ENCODE measurements at regions not wholly inside any gene's neighbourhood (a gene's known extent, or its start where the extent isn't known, plus 50 kb on each side); places are given as distances from the start of the nearest gene placed in this dataset.
"Not testable (repeated sequence)": the region's sequence is repeated elsewhere in the genome, so short reads cannot be mapped to it uniquely, and the experiment has no call there.

- Mint-ChIP-seq H3K4me1 (ENCODE audit: low read depth) (no peaks in the 10 kb centered on the region), H3K27ac (no peak overlapping the region), H3K27me3 (no peaks in the 10 kb centered on the region), H3K36me3 (ENCODE audit: low read depth) (no peaks in the 10 kb centered on the region), H3K9me3 (peaks cover 7% of the 10 kb centered on the region), H3K4me3 (no peak overlapping the region)
- CTCF ChIA-PET = interaction anchor here (1.7 kb wide), 1 partner anchor 10 kb away, joined by 4 read pairs; no protein-coding TSS in a partner anchor
- TF ChIP-seq CTCF (IDR thresholded peaks at IDR 0.05) = no peak
- ATAC-seq (no peak), DNase-seq (no peak)
- intact Hi-C loops (cut with micrococcal nuclease) = no loop called here
- POLR2A ChIA-PET = no interaction called here
These were observed 135.3 kb upstream of the MEOX2 start for GRCh38 chr7:15821484-15822427.

DNA sequence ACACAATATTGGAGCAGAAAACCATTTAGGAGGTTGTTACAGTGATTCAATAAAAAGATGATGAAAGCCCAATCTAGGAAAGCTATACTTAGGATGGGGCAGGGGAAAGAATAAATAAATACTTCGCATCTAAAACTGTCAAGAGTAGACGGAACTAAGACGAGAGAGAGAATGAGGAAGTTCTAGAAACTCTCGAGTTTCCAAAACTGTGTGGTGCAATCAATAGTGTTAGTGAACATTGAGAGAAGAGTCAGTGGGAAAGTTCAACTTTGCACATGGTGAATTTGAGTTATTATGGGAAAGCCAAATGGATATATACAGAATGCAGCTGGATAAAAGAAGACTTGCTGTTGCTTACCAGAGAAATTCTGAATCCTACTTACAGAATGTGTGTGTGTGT, 133.8 kb upstream of the MEOX2 start:
- intact Hi-C loops (cut with micrococcal nuclease) = no loop called here
- Mint-ChIP-seq H3K27me3 (no peaks in the 10 kb centered on the region), H3K27ac (no peak overlapping the region), H3K9me3 (peaks cover 9% of the 10 kb centered on the region), H3K4me3 (no peak overlapping the region), H3K4me1 (ENCODE audit: low read depth) (no peaks in the 10 kb centered on the region), H3K36me3 (ENCODE audit: low read depth) (no peaks in the 10 kb centered on the region)
- CTCF ChIA-PET = no interaction called here
- TF ChIP-seq CTCF (IDR thresholded peaks at IDR 0.05) = no peak
- POLR2A ChIA-PET = no interaction called here
- ATAC-seq = no peak
- DNase-seq = no peak

- no peak for TF ChIP-seq CTCF (IDR thresholded peaks at IDR 0.05)
- intact Hi-C loops (cut with micrococcal nuclease) = no loop called here
These were observed 130.4 kb upstream of the MEOX2 start for GRCh38 chr7:15816835-15817426.

DNA sequence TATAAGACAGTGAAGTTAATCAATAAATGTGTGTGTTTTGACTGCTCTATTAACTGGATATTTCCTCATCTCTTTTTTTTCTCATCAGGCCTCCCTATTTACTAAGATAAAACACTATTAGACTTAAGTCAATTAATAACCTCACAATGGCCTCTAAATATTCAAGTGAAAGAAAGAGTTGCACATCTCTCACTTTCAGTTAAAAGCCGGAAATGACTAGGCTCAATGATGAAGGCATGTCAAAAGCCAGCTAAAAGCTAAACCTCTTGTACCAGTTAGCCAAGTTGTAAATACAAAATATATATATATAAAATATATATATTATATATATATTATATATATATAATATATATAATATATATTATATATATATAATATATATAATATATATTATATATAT, 127.0 kb upstream of the MEOX2 start:
- H3K27me3 Mint-ChIP-seq = no peaks in the 10 kb centered on the region
- intact Hi-C loops (cut with micrococcal nuclease) = no loop called here
- no peak for TF ChIP-seq CTCF (IDR thresholded peaks at IDR 0.05)
- peaks cover 6% of the 10 kb centered on the region for H3K9me3 Mint-ChIP-seq
- ChIA-PET POLR2A (no interaction called here), CTCF (no interaction called here)
- no peak overlapping the region for H3K4me3 Mint-ChIP-seq
- no peak for DNase-seq
- no peak overlapping the region for H3K27ac Mint-ChIP-seq
- H3K36me3 Mint-ChIP-seq (ENCODE audit: low read depth) = no peaks in the 10 kb centered on the region
- ATAC-seq = no peak
- no peaks in the 10 kb centered on the region for H3K4me1 Mint-ChIP-seq (ENCODE audit: low read depth)

More at GRCh38 chr7:15816835-15817426, 130.4 kb upstream of the MEOX2 start:
- DNase-seq = no peak
- Mint-ChIP-seq H3K4me1 (ENCODE audit: low read depth) (no peaks in the 10 kb centered on the region), H3K4me3 (no peak overlapping the region), H3K27me3 (no peaks in the 10 kb centered on the region), H3K9me3 (peaks cover 9% of the 10 kb centered on the region), H3K27ac (no peak overlapping the region), H3K36me3 (ENCODE audit: low read depth) (no peaks in the 10 kb centered on the region)
- CTCF ChIA-PET = no interaction called here
- POLR2A ChIA-PET = no interaction called here
- ATAC-seq = no peak

DNA sequence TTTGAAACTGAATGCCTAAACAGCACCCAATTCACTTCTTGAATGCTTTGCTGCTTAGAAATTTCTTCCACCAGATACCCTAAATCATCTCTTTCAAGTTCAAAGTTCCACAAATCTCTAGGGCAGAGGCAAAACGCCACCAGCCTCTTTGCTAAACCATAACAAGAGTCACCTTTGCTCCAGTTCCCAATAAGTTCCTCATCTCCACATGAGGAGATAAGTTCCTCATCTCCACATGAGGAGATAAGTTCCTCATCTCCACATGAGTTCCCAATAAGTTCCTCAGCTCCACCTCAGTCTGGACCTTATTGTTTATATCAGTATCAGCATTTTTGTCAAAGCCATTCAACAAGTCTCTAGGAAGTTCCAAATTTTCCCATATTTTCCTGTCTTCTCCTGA, 123.9 kb upstream of the MEOX2 start:
- POLR2A ChIA-PET; CTCF ChIA-PET; H3K36me3 Mint-ChIP-seq (ENCODE audit: low read depth); DNase-seq; ATAC-seq; H3K27ac Mint-ChIP-seq; H3K9me3 Mint-ChIP-seq; H3K4me3 Mint-ChIP-seq; intact Hi-C loops (cut with micrococcal nuclease); H3K4me1 Mint-ChIP-seq (ENCODE audit: low read depth); H3K27me3 Mint-ChIP-seq: not testable (repeated sequence)

DNA sequence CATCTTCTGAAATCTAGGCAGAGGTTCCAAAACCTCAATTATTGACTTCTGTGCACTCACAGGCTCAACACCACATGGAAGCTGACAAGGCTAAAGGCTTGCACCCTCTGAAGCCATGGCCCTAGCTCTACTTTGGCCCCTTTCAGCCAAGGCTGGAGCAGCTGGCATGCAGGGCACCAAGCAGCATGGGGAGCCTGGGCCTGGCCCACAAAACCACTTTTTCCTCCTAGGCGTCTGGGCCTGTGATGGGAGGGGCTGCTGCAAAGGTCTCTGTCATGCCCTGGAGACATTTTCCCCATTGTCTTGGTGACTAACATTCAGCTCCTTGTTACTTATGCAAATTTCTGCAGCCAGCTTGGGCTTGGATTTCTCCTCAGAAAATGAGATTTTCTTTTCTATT, 123.5 kb upstream of the MEOX2 start:
- H3K27ac Mint-ChIP-seq; intact Hi-C loops (cut with micrococcal nuclease); POLR2A ChIA-PET; H3K36me3 Mint-ChIP-seq (ENCODE audit: low read depth); H3K4me3 Mint-ChIP-seq; H3K4me1 Mint-ChIP-seq (ENCODE audit: low read depth); DNase-seq; CTCF ChIA-PET; H3K9me3 Mint-ChIP-seq; H3K27me3 Mint-ChIP-seq; ATAC-seq: not testable (repeated sequence)
